ENCODE measurements at regions not wholly inside any gene's neighbourhood (a gene's known extent, or its start where the extent isn't known, plus 50 kb on each side); places are given as distances from the start of the nearest gene placed in this dataset.

DNA sequence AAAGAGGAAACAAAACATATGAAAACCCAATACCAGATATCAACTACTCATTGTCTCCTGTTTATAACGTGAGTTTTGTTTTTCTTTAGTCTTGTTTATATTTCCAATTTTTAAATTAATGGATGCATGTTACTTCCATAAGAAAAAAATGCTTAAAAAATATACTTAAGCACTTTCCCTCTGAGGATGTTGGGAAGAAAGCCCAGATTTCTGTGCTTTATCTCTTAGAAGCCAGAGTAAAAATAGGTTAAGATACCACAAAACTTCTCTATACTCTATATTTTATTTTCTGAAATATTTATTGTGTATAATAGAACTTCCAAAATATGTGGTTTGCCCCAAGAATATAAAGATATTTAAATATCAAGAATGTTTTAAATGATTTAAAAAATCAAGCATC lies 633.9 kb downstream of the STK39 start:
- H3K4me3 ChIP-seq (ENCODE audit: low read length) = no peak overlapping the region
- H2AFZ ChIP-seq (ENCODE audit: low read depth, low read length) = no peak overlapping the region
- H3K27me3 ChIP-seq (ENCODE audit: insufficient read depth, low read depth, low read length) = no peaks in the 10 kb centered on the region
- no peaks in the 10 kb centered on the region for H3K36me3 ChIP-seq (ENCODE audit: insufficient read depth, low read length)
- H3K4me2 ChIP-seq (ENCODE audit: low read length) = no peak overlapping the region
- H3K9ac ChIP-seq (ENCODE audit: low read length) = no peak overlapping the region
- no peaks in the 10 kb centered on the region for H3K79me2 ChIP-seq (replicated peaks; ENCODE audit: insufficient read depth, low read length)
- no peak overlapping the region for H3K27ac ChIP-seq (ENCODE audit: low read length)
- no peaks in the 10 kb centered on the region for H3F3A ChIP-seq (ENCODE audit: insufficient read depth, low read length, poor library complexity, severe bottlenecking)
- no peaks in the 10 kb centered on the region for H3K9me3 ChIP-seq (ENCODE audit: low read length)
- H4K20me1 ChIP-seq (ENCODE audit: insufficient read depth) = no peaks in the 10 kb centered on the region
- TF ChIP-seq, protein P1, sequence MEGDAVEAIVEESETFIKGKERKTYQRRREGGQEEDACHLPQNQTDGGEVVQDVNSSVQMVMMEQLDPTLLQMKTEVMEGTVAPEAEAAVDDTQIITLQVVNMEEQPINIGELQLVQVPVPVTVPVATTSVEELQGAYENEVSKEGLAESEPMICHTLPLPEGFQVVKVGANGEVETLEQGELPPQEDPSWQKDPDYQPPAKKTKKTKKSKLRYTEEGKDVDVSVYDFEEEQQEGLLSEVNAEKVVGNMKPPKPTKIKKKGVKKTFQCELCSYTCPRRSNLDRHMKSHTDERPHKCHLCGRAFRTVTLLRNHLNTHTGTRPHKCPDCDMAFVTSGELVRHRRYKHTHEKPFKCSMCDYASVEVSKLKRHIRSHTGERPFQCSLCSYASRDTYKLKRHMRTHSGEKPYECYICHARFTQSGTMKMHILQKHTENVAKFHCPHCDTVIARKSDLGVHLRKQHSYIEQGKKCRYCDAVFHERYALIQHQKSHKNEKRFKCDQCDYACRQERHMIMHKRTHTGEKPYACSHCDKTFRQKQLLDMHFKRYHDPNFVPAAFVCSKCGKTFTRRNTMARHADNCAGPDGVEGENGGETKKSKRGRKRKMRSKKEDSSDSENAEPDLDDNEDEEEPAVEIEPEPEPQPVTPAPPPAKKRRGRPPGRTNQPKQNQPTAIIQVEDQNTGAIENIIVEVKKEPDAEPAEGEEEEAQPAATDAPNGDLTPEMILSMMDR (IDR thresholded peaks at IDR 0.05; ENCODE audit: poor library complexity, severe bottlenecking) = no peak
- TF ChIP-seq RAD21 (conservative IDR thresholded peaks at IDR 0.05) = no peak
- H3K9me2 ChIP-seq (ENCODE audit: insufficient read depth, low read length) = no peaks in the 10 kb centered on the region

DNA sequence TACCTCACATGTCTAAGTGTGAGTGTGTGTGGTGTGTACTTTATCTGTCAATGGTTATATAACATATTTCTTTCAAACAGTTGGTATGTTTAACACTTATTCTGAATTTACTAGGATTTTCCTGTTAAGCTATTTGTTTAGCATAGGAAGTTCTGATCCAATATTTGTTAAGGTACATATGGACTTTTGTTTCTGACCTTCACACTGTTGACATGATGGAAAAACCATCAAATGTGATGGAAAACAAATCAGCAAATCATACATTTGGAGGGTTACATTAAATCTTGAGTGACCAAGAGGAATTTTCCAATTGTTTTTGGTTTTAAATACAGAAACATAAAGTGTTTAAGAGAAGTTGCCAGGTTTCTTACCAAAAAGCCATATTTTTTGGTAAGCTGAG lies 638.9 kb downstream of the STK39 start:
- H3K36me3 ChIP-seq (ENCODE audit: insufficient read depth, low read length) = no peaks in the 10 kb centered on the region
- H2AFZ ChIP-seq (ENCODE audit: low read depth, low read length) = no peak overlapping the region
- H3K79me2 ChIP-seq (replicated peaks; ENCODE audit: insufficient read depth, low read length) = no peaks in the 10 kb centered on the region
- H3K9ac ChIP-seq (ENCODE audit: low read length) = no peak overlapping the region
- no peak overlapping the region for H3K4me2 ChIP-seq (ENCODE audit: low read length)
- no peaks in the 10 kb centered on the region for H3K9me2 ChIP-seq (ENCODE audit: insufficient read depth, low read length)
- no peaks in the 10 kb centered on the region for H3F3A ChIP-seq (ENCODE audit: insufficient read depth, low read length, poor library complexity, severe bottlenecking)
- no peaks in the 10 kb centered on the region for H4K20me1 ChIP-seq (ENCODE audit: insufficient read depth)
- H3K4me3 ChIP-seq (ENCODE audit: low read length) = no peak overlapping the region
- H3K27me3 ChIP-seq (ENCODE audit: insufficient read depth, low read depth, low read length) = no peaks in the 10 kb centered on the region
- TF ChIP-seq, protein P1 (IDR thresholded peaks at IDR 0.05; ENCODE audit: poor library complexity, severe bottlenecking) = no peak
- TF ChIP-seq SMC3 (conservative IDR thresholded peaks at IDR 0.05; ENCODE audit: poor library complexity) (no peak), RAD21 (conservative IDR thresholded peaks at IDR 0.05) (no peak), EZH2 (IDR thresholded peaks at IDR 0.05; ENCODE audit: borderline replicate concordance, insufficient read depth, low read length, poor library complexity, severe bottlenecking) (no peak)
- no peak overlapping the region for H3K27ac ChIP-seq (ENCODE audit: low read length)
- no peaks in the 10 kb centered on the region for H3K9me3 ChIP-seq (ENCODE audit: low read length)

DNA sequence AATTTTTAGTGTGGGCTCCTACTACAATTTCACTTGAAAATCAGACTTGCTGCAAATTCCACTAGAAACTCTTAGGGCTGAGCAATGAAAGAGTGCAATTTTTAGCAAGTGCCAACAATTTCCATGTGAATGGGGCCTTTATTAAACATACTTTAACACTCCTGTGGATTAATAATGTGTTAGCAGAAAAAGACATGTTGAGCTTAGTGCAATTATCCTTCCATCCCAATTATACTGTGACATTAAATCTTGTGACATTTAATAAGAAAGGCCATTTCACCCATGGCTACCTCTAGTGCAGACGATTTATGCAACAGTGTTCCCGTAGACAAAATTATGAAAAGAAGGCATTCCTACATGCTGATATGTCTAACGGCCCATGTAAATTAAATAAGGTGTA lies 639.7 kb downstream of the STK39 start:
- Histone ChIP-seq H3K4me2 (ENCODE audit: low read length) (no peak overlapping the region), H3K4me3 (ENCODE audit: low read length) (no peak overlapping the region), H2AFZ (ENCODE audit: low read depth, low read length) (no peak overlapping the region)

More for the DNA sequence above, 639.7 kb downstream of the STK39 start:
- no peaks in the 10 kb centered on the region for H4K20me1 ChIP-seq (ENCODE audit: insufficient read depth)
- H3K27ac ChIP-seq (ENCODE audit: low read length) = no peak overlapping the region
- no peaks in the 10 kb centered on the region for H3F3A ChIP-seq (ENCODE audit: insufficient read depth, low read length, poor library complexity, severe bottlenecking)
- no peaks in the 10 kb centered on the region for H3K36me3 ChIP-seq (ENCODE audit: insufficient read depth, low read length)
- no peaks in the 10 kb centered on the region for H3K9me2 ChIP-seq (ENCODE audit: insufficient read depth, low read length)
- H3K79me2 ChIP-seq (replicated peaks; ENCODE audit: insufficient read depth, low read length) = no peaks in the 10 kb centered on the region
- no peak overlapping the region for H3K9ac ChIP-seq (ENCODE audit: low read length)
- H3K27me3 ChIP-seq (ENCODE audit: insufficient read depth, low read depth, low read length) = no peaks in the 10 kb centered on the region
- no peak for TF ChIP-seq POLR2AphosphoS5 (IDR thresholded peaks at IDR 0.05)
- no peak for TF ChIP-seq EZH2 (IDR thresholded peaks at IDR 0.05; ENCODE audit: borderline replicate concordance, insufficient read depth, low read length, poor library complexity, severe bottlenecking)
- TF ChIP-seq, protein P1 (IDR thresholded peaks at IDR 0.05; ENCODE audit: poor library complexity, severe bottlenecking) = no peak
- no peak for TF ChIP-seq TAF1 (IDR thresholded peaks at IDR 0.05; ENCODE audit: low read depth)
- TF ChIP-seq RAD21 (conservative IDR thresholded peaks at IDR 0.05) = no peak
- TF ChIP-seq REST (IDR thresholded peaks at IDR 0.05; ENCODE audit: borderline replicate concordance) = no peak
- TF ChIP-seq EP300 (conservative IDR thresholded peaks at IDR 0.05; ENCODE audit: poor library complexity, severe bottlenecking) = no peak
- no peak for TF ChIP-seq SMC3 (conservative IDR thresholded peaks at IDR 0.05; ENCODE audit: poor library complexity)
- no peak for TF ChIP-seq MXI1 (conservative IDR thresholded peaks at IDR 0.05; ENCODE audit: poor library complexity, severe bottlenecking)
- no peaks in the 10 kb centered on the region for H3K9me3 ChIP-seq (ENCODE audit: low read length)

Measured in neural cell (in vitro differentiated cells).